ENCODE measurements at regions not wholly inside any gene's neighbourhood (a gene's known extent, or its start where the extent isn't known, plus 50 kb on each side); places are given as distances from the start of the nearest gene placed in this dataset.

- H3K4me1 ChIP-seq, result no peaks in the 10 kb centered on the region
- H3K27ac ChIP-seq, result no peak overlapping the region
- in situ Hi-C loops (cut with MboI; ENCODE audit: low pct_ligation_motif_present in 1 of 4, low pct_unique_long_range_greater_than_20kb in 1 of 4, low sequenced_read_pairs in 3 of 4) (no loop called here), intact Hi-C loops (cut with DNase I; ENCODE audit: low total_unique reads) (no loop called here)
- no peak overlapping the region for H3K4me3 ChIP-seq
- TF ChIP-seq CTCF (IDR thresholded peaks at IDR 0.05) (no peak), POLR2A (IDR thresholded peaks at IDR 0.05) (no peak), EP300 (IDR thresholded peaks at IDR 0.05; ENCODE audit: low read depth) (no peak), POLR2AphosphoS5 (IDR thresholded peaks at IDR 0.05) (no peak)
- no peak for DNase-seq
- no peaks in the 10 kb centered on the region for H3K36me3 ChIP-seq
- WGBS, 2 donors (ENCODE audit: low coverage in 1 of 2), result 53 to 54% methylated on average over 2 of the region's 2 CpGs
- no peaks in the 10 kb centered on the region for H3K27me3 ChIP-seq
- H3K9me3 ChIP-seq, result no peaks in the 10 kb centered on the region
These were observed 246.5 kb downstream of the CPE start for GRCh38 chr4:165625281-165625680.

DNA sequence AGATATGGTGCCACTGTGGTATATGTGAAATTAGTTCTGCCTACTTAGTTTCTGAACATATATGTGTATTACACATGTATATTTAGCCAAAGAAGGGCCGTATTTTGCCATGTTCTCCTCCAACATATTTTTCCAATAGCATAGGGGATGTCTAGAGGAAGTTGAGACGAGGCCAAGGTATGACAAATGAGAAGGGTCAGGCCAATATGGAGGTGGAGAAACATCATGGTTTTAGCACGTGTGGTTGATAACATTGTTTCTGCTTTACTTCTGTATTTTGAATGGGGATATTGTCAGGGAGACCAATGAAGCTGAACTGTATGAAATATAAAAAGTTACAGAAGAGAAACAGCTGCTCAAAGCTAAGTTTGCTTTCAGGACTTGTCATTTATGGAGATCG lies 246.7 kb upstream of the TLL1 start:
- Histone ChIP-seq H3K36me3 (no peaks in the 10 kb centered on the region), H3K9me3 (no peaks in the 10 kb centered on the region), H3K4me3 (no peak overlapping the region), H3K27ac (no peak overlapping the region), H3K27me3 (no peaks in the 10 kb centered on the region), H3K4me1 (no peaks in the 10 kb centered on the region)
- intact Hi-C loops (cut with DNase I; ENCODE audit: low total_unique reads), result no loop called here
- 59 to 77% methylated on average over 4 of the region's 4 CpGs for WGBS, 2 donors (ENCODE audit: low coverage in 1 of 2)
- in situ Hi-C loops (cut with MboI; ENCODE audit: low pct_ligation_motif_present in 1 of 4, low pct_unique_long_range_greater_than_20kb in 1 of 4, low sequenced_read_pairs in 3 of 4), result no loop called here
- TF ChIP-seq CTCF (IDR thresholded peaks at IDR 0.05), result no peak
- no peak for TF ChIP-seq EP300 (IDR thresholded peaks at IDR 0.05; ENCODE audit: low read depth)
- no peak for TF ChIP-seq POLR2A (IDR thresholded peaks at IDR 0.05)
- TF ChIP-seq POLR2AphosphoS5 (IDR thresholded peaks at IDR 0.05), result no peak
- DNase-seq, result no peak

- Histone ChIP-seq H3K9me3 (no peaks in the 10 kb centered on the region), H3K36me3 (no peaks in the 10 kb centered on the region), H3K4me3 (no peak overlapping the region), H3K4me1 (no peaks in the 10 kb centered on the region), H3K27ac (no peak overlapping the region), H3K27me3 (no peaks in the 10 kb centered on the region)
- in situ Hi-C loops (cut with MboI; ENCODE audit: low pct_ligation_motif_present in 1 of 4, low pct_unique_long_range_greater_than_20kb in 1 of 4, low sequenced_read_pairs in 3 of 4), result no loop called here
- no peak for TF ChIP-seq EP300 (IDR thresholded peaks at IDR 0.05; ENCODE audit: low read depth)
- intact Hi-C loops (cut with DNase I; ENCODE audit: low total_unique reads), result no loop called here
- WGBS, 2 donors (ENCODE audit: low coverage in 1 of 2), result 43 to 47% methylated on average over 2 to 3 of the region's 3 CpGs
- no peak for DNase-seq
These were observed 245.9 kb upstream of the TLL1 start for GRCh38 chr4:165627128-165627527.

- intact Hi-C loops (cut with DNase I; ENCODE audit: low total_unique reads), result no loop called here
- H3K9me3 ChIP-seq, result no peaks in the 10 kb centered on the region
- H3K36me3 ChIP-seq, result no peaks in the 10 kb centered on the region
- in situ Hi-C loops (cut with MboI; ENCODE audit: low pct_ligation_motif_present in 1 of 4, low pct_unique_long_range_greater_than_20kb in 1 of 4, low sequenced_read_pairs in 3 of 4), result no loop called here
- 69 to 72% methylated on average over 5 of the region's 5 CpGs for WGBS, 2 donors (ENCODE audit: low coverage in 1 of 2)
- H3K27ac ChIP-seq, result no peak overlapping the region
- no peak overlapping the region for H3K4me3 ChIP-seq
- no peaks in the 10 kb centered on the region for H3K27me3 ChIP-seq
- DNase-seq, result no peak
- TF ChIP-seq EP300 (IDR thresholded peaks at IDR 0.05; ENCODE audit: low read depth) (no peak), POLR2A (IDR thresholded peaks at IDR 0.05) (no peak), POLR2AphosphoS5 (IDR thresholded peaks at IDR 0.05) (no peak), CTCF (IDR thresholded peaks at IDR 0.05) (no peak)
- no peaks in the 10 kb centered on the region for H3K4me1 ChIP-seq
These were observed 245.5 kb upstream of the TLL1 start for GRCh38 chr4:165627548-165627947.

GRCh38 chr4:165628572-165628971 lies 244.5 kb upstream of the TLL1 start:
- in situ Hi-C loops (cut with MboI; ENCODE audit: low pct_ligation_motif_present in 1 of 4, low pct_unique_long_range_greater_than_20kb in 1 of 4, low sequenced_read_pairs in 3 of 4) (no loop called here), intact Hi-C loops (cut with DNase I; ENCODE audit: low total_unique reads) (no loop called here)
- WGBS, 2 donors (ENCODE audit: low coverage in 1 of 2), result 84% methylated on average over 3 of the region's 3 CpGs
- TF ChIP-seq POLR2AphosphoS5 (IDR thresholded peaks at IDR 0.05) (no peak), EP300 (IDR thresholded peaks at IDR 0.05; ENCODE audit: low read depth) (no peak), POLR2A (IDR thresholded peaks at IDR 0.05) (no peak), CTCF (IDR thresholded peaks at IDR 0.05) (no peak)
- no peak for DNase-seq
- Histone ChIP-seq H3K4me3 (no peak overlapping the region), H3K36me3 (no peaks in the 10 kb centered on the region), H3K27me3 (no peaks in the 10 kb centered on the region), H3K27ac (no peak overlapping the region), H3K4me1 (no peaks in the 10 kb centered on the region), H3K9me3 (no peaks in the 10 kb centered on the region)

All from transverse colon (tissue), 4 donors.